Tibial nerve (tissue), 4 donors: ENCODE measurements at regions not wholly inside any gene's neighbourhood (a gene's known extent, or its start where the extent isn't known, plus 50 kb on each side); places are given as distances from the start of the nearest gene placed in this dataset. TPM values are rescaled to one million over a fixed set of nuclear protein-coding genes. Genes with fewer than 3 reads are reported as not detected.

Source experiments
- DNase-seq, 2 donors: peaks; one replicate each; pipeline ENCODE4 v3.0.0-alpha.2; 2019; ENCODE audit warnings: low spot score in 2 of 2
- H3K27ac ChIP-seq, 4 donors: fragments of 200-600 bp; sonication (generic) in 3 of 4; one replicate each; pipeline ENCODE4 v1.5.1; 2017 to 2019; ENCODE audit warnings: mild to moderate bottlenecking in 1 of 4
- H3K27me3 ChIP-seq, 2 donors: fragments of 200-600 bp; sonication (generic) in 1 of 2; one replicate each; pipeline versions ENCODE4 v1.5.1 to v1.6.0; 2017 to 2019
- H3K36me3 ChIP-seq, 3 donors: fragments of 200-600 bp; sonication (generic); one replicate each; pipeline ENCODE4 v1.5.1; 2018 to 2019
- H3K4me1 ChIP-seq, 4 donors: fragments of 200-600 bp; sonication (generic) in 3 of 4; one replicate each; pipeline ENCODE4 v1.5.1; 2017 to 2019
- H3K4me3 ChIP-seq, 4 donors: fragments of 200-600 bp; sonication (generic) in 3 of 4; one replicate each; pipeline ENCODE4 v1.5.1; 2017 to 2019; ENCODE audit warnings: mild to moderate bottlenecking in 1 of 4, moderate library complexity in 1 of 4
- H3K9me3 ChIP-seq, 4 donors: fragments of 200-600 bp; sonication (generic) in 3 of 4; one replicate each; pipeline ENCODE4 v1.5.1; 2017 to 2019
- CTCF ChIP-seq, 5 experiments: fragments of 200-600 bp in 3 of 5; fragments of 450-650 bp in 2 of 5; sonication (generic) in 3 of 5; IDR thresholded peaks; one replicate each; pipeline ENCODE4 v1.5.1; 2016 to 2019; ENCODE audit warnings: antibody characterized with exemption in 5 of 5, mild to moderate bottlenecking in 3 of 5, moderate library complexity in 2 of 5
- EP300 ChIP-seq, 2 donors: sonication (generic); formaldehyde crosslinking; IDR thresholded peaks; one replicate each; pipeline ENCODE4 v1.6.1; 2017; ENCODE audit warnings: antibody characterized with exemption in 2 of 2, mild to moderate bottlenecking in 1 of 2
- POLR2A ChIP-seq, 2 donors: fragments of 450-650 bp; IDR thresholded peaks; one replicate each; pipeline ENCODE4 v1.6.1; 2017; ENCODE audit warnings: antibody characterized with exemption in 2 of 2, mild to moderate bottlenecking in 2 of 2, moderate library complexity in 2 of 2
- WGBS, 2 donors: methylation state at CpG; one replicate each; pipeline ENCODE4 v1.1.5; 2018; 5-methylcytosine and 5-hydroxymethylcytosine counted together
- small RNA-seq: library from RNA; depleted of rRNA; stranded (forward); fragments of <200 nt; gene quantifications from one replicate; pipeline ENCODE3, GENCODE V24; 2016

- no peak for DNase-seq
- peaks cover 0 to 7% (median 0%) of the 10 kb centered on the region in 4 donors for H3K4me1 ChIP-seq
- no peaks in the 10 kb centered on the region for H3K36me3 ChIP-seq
- WGBS, 2 donors = 75 to 78% methylated on average over 9 of the region's 9 CpGs
- H3K4me3 ChIP-seq = no peak overlapping the region
- no peak for TF ChIP-seq CTCF (IDR thresholded peaks at IDR 0.05)
- no peak for TF ChIP-seq POLR2A (IDR thresholded peaks at IDR 0.05)
- TF ChIP-seq EP300 (IDR thresholded peaks at IDR 0.05) = no peak
- H3K27ac ChIP-seq = no peak overlapping the region
- H3K9me3 ChIP-seq = no peaks in the 10 kb centered on the region
- H3K27me3 ChIP-seq = no peaks in the 10 kb centered on the region
Observed at GRCh38 chr4:123345137-123345934, 51.3 kb upstream of the SPRY1 start.

- TF ChIP-seq POLR2A (IDR thresholded peaks at IDR 0.05) = no peak
- no peak for TF ChIP-seq EP300 (IDR thresholded peaks at IDR 0.05)
- TF ChIP-seq CTCF (IDR thresholded peaks at IDR 0.05) = no peak
- H3K36me3 ChIP-seq = no peaks in the 10 kb centered on the region
- H3K9me3 ChIP-seq = no peaks in the 10 kb centered on the region
- no peak overlapping the region for H3K4me3 ChIP-seq
- H3K4me1 ChIP-seq = peaks cover 0 to 7% (median 0%) of the 10 kb centered on the region in 4 donors
- no peaks in the 10 kb centered on the region for H3K27me3 ChIP-seq
- 33 to 35% methylated on average over 3 of the region's 3 CpGs for WGBS, 2 donors
- H3K27ac ChIP-seq = no peak overlapping the region
- DNase-seq = no peak
Observed at GRCh38 chr4:123345935-123346300, 50.7 kb upstream of the SPRY1 start.

- Histone ChIP-seq H3K4me3 (no peak overlapping the region), H3K27me3 (no peaks in the 10 kb centered on the region), H3K27ac (no peak overlapping the region), H3K9me3 (no peaks in the 10 kb centered on the region), H3K4me1 (peaks cover 0 to 7% (median 0%) of the 10 kb centered on the region in 4 donors), H3K36me3 (no peaks in the 10 kb centered on the region)
- 50 to 58% methylated on average over 7 of the region's 7 CpGs for WGBS, 2 donors
- DNase-seq = no peak
- TF ChIP-seq POLR2A (IDR thresholded peaks at IDR 0.05) = no peak
- no peak for TF ChIP-seq CTCF (IDR thresholded peaks at IDR 0.05)
- no peak for TF ChIP-seq EP300 (IDR thresholded peaks at IDR 0.05)
Observed at GRCh38 chr4:123346330-123346940, 50.2 kb upstream of the SPRY1 start.

Small RNA genes in the stretch of these regions (small RNA-seq; reads per million reads assigned to genes)
- not detected for gene AC026402.1
